HG02970 (cell line): ENCODE measurements at regions not wholly inside any gene's neighbourhood (a gene's known extent, or its start where the extent isn't known, plus 50 kb on each side); places are given as distances from the start of the nearest gene placed in this dataset.

Experiments used
- ATAC-seq: cut with Tn5 transposase; IDR thresholded peaks from one replicate; pipeline ENCODE4 v1.9.1; 2021; ENCODE audit warnings: mild to moderate bottlenecking, moderate library complexity, moderate number of reproducible peaks; ENCODE audit not compliant: unreplicated experiment, low FRiP score

DNA sequence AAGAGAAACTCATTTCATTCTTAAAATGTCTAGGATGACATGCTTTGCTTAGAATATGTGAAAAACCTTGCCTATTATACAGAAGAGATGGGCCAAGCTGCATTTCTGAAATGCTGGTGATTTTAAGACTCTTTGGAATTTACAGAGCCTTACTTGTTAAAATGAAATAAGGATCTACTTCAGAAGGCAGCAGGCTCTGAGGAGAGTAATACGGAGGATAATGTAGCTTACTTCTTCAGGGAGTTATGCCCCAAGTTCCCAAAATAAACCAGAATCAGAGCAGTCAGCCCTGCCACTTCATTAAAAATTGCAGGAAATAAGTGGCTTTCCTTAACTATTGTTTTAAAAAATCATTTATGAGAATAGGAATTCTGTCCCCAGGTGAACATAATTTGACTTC lies 1000.3 kb upstream of the RAG2 start:
- no peak for ATAC-seq

DNA sequence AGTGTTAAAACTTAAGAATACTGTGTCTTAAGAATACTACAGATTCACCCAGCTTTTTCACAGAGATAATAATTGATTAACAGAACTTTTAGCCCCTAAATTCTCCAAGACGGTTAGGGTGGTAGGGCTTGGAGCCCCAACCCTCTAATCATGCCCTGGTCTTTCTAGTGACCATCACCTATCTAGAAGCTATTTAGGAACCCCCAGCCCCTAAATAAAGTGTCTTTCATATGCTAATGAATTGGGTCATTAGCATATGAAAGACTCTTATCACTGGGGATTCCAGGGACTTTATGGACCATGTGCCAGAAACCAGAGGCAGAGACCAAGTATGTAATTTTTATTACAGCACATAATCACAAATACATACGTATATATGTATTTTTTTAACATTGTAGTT lies 999.7 kb upstream of the RAG2 start:
- no peak for ATAC-seq

DNA sequence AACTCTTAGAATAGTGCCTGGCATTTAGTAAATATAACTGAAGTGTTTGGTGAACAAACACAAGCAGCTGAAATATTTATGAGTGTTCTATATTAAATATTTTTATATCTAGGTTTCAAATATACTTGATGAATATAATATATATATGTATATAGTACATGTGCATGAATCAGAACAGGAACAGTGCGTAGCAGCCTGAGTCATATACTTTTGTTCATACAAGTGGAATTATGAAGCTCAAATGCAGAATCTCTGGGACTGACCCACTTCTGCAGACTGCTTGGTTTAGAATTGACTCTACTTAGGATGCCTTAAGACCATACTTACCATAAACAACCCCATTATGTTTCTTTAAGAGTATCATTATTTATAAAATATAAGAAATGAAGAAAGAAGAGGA lies 997.8 kb upstream of the RAG2 start:
- no peak for ATAC-seq

DNA sequence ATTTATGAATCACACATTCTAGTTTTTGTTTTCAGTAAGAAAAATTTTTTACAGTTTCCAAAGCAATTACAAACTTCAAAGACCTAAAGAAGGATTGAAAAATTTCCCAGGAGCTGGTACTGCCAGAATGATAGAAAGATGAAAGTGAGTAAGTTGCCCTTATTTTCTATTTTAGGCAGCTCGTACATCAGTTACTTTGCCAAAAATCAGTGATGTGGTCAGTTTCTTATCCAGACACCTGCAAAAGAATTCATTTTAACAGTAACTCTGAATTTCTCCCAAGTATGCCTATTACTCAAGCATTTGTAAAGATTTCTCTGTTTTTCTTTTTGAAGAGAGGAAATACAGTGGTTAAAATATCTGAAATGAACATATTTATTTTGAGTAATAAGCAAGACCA lies 976.3 kb upstream of the RAG2 start:
- no peak for ATAC-seq

DNA sequence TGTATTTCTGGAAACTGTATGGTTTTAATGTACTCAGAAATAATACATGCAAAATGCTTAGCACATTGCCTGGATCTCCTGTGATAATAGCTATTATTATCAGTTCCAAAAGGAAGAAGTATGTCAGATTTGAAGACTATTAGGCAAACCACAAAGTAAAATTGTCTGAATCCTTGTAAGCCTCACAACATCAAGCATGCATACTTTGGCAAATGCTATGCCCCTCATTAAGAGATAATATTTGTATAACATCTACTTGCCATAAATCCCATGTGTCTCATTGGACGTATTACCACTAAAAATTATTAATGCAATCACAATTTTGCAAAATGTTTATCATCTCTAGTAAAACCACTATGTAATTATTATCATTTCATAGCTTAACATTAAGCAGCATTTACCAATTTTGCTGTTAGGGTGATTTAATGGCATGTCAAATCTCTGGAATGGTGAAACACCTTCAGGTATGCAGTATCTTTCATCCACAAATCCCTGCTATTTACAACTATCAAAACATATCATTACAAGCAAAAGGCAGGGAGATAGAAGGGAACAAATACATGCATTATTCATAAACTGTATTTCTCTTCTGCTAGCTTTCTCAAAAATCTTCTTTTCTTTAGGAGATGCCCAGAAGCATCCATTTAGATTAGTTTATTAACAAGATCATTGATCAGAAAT lies 974.6 kb upstream of the RAG2 start:
- ATAC-seq = no peak

DNA sequence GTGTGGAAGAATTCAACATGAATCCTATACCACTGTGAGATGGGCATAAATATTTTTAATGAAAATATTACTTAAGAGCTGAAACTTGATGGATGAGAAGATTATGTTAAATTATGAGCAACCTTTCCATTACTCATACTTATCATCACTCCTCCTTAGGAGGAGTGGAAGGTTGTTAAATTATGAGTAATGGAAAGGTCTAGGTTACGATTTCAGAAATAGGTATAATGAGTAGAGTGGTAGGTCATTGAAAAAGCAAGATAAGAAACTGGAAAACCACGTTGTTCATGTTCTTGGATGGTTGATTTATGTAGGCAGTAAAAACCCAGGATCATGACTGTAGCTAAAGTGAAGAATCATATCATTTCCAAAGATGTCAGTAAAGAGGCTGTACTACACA lies 973.2 kb upstream of the RAG2 start:
- ATAC-seq = no peak

DNA sequence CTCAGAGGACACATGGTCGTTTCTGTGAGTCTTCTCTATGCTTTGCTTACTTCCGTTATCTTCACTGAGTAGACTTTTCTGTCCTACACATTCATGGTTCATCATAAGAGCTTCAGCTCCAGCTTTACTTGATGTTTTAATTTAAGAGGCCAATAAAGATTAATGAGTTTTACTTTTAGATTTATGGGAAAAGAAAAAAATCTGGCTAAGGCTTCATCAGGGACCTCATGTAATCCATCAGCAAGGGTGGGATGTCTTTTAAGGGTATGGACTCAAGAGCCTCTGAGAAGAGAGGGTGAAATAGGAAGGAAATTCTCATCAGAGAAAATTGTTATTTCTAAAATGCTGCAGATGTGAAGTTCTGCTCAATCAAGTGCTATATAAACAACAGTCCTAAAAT lies 963.0 kb upstream of the RAG2 start:
- no peak for ATAC-seq

DNA sequence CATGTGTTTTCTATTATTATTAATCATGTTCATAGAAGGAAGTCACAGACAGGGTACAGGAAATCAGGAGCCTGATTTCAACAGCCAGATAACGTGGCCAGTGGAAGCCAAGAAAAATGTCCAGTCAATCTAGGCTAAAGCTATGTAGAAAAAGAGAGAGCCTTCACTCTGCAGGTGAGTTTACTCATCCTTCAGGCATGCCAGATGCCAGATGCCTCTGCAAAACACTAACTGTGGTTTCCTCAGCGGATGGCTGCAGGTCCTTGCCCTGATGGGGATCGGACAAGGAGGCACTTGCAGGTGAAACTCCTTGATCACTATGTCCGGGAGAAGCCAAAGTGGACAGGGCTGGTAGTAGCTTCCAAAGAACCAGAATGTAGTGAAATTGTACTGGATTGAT lies 962.3 kb upstream of the RAG2 start:
- ATAC-seq = no peak

DNA sequence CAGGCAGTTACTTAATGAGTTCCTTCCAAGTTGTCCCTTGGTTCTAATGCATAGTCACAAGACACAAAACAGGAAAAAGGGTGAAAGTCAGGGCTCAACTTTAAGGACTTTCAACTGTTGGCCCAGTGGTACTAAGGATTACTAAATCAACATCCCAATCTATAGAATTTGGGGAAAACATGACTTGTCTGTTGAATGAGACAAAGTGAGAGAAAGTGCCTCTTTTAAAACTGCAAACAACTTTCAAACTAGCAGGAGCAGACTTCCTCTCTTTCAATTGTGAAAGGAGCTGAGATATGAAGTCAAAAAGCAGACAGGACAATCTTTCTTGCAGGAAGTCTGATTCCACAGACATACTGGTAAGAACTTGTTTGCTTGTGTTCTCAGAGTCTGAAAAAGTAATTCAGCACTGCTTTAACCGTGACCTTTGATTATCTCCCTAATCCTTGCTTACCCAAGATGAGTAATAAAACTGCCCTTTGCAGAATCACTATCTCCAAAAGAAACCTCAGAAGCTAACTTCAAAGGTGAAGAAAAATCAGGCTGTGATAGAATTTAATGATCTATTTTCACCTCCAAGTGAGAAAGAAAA lies 960.7 kb upstream of the RAG2 start:
- no peak for ATAC-seq

DNA sequence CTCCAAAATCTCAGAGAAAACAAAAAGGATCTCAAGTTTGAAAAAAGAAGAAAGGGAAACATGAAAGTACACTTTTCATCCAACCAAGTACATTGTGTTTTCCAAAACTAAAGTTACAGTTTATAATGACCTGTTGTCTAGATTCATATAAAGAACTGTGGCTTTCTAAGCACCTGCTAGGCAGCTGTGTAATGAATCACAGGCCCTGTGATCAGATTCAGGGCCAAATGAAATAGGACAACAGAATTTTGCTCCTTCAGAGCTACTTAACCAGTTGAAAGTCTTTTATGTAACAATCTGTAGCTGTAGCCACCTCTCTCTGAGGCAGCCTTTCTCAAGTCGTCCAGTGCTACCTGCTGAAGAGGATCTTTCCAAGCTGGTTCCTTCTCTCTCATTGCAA lies 960.0 kb upstream of the RAG2 start:
- ATAC-seq = no peak

DNA sequence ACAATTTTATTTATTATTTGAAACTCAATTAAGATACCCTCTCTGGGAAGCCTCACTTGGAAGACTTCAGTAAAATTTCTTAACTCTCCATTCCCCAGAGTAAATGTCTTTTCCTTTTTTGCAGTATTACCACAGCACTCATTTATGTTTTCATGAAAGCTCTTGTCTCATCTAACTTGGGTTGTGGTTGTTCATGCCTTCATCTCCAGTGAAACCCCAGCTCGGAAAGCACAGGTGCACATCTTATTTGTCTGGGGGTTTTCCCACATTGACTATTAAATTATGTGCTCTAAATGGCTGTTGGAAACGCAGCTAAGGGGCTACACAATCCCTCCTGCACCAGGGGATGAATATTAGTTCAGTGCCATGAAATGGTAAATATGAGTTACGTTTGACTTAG lies 954.2 kb upstream of the RAG2 start:
- no peak for ATAC-seq

DNA sequence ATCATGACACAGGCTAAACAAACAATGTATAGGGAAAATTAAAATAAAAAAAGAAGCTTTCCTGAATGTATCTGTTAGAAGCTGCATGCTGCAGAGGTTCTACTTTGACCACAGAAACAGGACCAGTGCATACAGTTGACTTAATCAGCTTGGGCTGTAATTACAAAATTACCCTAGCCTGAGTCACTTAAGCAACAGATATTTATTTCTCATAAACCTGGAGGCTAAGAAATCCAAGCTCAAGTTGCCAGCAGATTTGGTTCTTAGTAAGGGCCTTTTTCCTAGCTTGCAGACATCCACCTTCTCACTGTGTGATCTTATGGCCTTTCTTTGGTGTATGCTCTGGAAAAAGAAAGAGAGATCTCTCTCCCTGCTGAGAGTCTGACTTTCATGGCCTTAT lies 946.5 kb upstream of the RAG2 start:
- no peak for ATAC-seq

DNA sequence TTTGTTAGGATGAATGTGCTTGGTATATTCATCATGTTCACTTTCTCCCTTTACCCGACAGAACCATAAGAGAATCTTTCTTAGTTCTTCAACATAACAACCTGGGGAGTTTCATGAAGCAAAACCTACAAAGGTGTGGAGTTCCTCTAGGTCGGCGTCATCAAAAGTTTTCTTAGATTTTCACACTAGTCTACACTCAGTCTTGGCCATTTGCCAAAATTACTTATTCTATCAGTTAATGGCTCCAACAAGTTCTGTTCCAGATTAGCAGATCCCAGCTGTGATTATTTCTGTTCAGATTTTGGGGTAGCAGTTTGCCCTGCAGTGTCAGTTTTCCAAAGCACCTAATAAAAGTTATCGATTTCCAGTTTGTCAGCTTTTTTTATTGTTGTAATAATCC lies 935.8 kb upstream of the RAG2 start:
- no peak for ATAC-seq

DNA sequence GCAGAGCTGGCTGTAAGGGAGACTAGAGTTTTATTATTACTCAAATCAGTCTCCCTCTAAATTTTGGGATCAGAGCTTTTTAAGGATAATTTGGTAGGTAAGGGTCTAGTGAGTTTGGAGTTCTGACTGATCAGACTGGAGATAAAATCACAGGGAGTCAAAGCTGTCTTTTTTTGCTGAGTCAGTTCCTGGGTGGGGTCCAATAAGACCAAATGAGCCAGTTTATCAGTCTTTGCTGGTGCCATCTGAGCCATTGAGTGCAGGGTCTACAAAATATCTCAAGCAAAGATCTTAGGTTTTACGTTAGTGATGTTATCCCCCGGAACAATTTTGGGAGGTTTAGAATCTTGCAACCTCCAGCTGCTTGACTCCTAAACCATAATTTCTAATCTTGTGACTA lies 935.1 kb upstream of the RAG2 start:
- ATAC-seq = no peak

DNA sequence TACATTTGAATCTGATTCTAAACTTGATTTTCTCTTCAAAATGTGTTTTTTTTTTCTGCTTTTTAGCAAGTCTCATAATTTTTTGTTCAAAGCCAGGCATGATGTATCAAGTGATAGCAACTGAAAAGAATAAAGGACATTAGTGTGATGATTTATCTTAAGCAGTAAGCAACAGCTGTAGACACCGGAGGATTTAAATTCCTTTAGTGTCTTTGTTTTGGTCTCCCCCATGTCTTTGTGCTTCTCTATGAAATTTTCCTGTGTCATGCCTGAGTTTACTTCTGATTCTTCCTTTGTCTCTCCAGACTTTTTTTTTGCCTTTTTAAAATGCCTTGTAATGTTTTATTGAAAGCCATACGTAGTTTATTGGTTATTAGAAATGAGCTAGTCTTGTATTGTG lies 934.2 kb upstream of the RAG2 start:
- ATAC-seq = no peak

DNA sequence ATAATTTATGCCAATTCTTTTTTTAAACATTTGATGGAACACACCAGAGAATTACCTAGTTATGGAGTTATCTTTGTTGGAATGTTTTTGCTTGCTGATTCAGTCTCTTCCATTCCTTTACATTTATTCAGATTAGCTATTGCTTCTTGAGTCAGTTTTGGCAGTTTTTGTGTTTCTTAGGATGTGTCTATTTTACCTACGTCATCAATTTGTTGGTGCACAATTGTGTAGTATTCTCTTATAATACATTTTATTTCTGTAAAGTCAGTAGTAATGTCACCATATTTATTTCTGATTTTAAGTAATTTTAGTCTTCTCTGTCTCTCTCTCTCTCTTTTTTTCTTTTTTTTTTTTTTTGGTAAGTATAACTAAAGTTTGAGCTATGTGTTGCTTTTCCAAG lies 929.5 kb upstream of the RAG2 start:
- no peak for ATAC-seq

DNA sequence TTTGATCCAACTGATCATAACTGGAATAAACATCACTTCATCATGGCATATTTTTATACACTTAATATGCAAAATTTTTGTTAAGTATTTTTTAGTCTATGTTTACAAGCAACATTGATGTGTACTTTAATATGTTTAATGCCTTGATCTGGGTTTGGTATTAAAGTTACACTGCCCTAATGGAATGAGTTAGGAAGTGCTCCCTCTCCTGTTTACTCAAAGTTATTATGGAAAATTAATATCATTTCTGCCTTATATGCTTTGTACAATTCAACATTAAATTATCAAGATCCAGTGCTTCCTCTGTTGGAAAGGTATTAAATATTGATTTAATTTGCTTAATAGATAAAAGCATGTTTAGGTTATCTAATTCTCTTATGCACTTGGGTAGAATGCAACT lies 927.3 kb upstream of the RAG2 start:
- no peak for ATAC-seq

DNA sequence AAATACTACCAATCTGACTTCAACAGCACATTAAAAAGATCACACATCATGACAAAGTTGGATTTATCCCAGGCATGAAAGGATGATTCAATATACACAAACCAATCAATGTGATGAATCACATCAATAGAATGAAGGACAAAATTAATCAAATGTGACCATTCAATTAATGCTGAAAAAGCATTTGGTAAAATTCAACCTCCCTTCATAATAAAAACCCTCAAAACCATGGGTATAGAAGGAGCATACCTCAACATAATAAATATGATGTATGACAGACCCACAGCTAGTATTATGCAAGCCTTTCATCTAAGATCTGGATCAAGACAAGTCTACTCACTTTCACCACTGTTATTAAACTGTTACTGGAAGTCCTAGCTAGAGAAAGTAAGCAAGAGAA lies 921.7 kb upstream of the RAG2 start:
- ATAC-seq = no peak

DNA sequence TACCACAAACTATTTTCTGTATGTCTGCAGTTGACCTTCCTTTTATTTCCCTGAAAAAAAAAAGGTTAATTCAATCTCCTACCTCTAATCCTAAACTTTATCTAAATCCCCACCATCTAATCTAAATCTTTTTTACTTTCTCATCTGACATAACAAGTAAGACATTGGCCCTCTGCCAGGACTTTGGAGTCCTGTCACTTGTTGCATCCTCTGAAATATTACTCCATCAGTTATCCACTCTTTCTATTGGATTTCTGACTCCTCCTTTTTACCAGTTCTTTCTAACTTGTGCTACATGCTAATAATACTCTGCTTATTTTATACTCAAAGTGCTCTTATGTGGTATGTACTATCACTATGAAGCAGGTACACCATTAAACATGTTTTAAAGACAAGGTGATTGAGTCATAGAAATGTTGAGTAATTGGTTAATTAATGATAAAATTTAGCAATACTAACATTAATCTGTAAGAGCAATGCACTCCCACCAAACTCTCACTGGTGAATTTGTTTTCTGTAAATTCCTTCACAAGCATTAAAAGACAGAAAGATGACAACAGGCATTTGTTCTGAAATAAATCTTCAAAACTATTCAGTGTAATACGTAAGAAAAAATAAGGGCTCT lies 914.2 kb upstream of the RAG2 start:
- no peak for ATAC-seq

DNA sequence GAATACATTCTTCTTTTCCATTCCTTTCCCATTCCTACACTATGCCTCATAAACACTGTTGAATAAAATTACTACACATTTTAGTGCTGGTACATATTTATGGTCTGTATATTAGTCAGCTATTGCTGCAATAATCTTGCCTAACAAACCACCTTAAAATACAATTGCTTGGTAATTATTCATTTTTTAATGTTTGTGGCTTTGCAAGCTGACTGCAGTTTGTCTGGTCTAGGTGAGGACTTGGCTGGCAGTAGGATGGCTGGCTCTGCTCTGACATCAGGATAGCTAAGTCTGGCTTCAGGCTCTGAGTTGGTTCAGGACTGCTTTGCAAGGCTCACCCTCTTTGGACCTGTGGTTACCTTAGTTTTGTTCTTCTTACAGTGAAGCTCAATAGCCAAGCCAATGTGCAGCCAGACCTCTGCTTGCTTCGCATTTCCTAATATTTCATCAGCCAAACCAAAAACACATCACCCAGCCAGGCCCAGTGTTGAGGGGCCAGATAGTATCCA lies 913.4 kb upstream of the RAG2 start:
- ATAC-seq = no peak

DNA sequence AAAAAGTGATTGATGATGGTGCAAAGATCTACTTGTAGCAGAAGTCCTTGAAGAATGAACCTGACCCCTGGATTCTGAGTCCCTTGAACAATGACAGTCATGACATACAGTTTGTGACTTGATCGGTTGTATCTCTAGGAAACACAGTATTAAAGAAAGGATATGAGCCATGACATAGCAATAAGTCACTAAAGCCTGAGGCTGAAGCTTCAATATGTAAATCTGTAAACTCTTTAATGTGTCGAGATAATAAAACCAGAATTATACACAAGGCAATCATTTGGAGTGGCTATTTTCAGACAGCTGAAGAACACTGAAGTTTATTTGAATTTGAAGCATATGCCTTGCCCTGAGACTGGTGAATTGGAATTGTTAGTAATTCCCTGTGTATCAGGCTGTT lies 911.5 kb upstream of the RAG2 start:
- ATAC-seq = no peak

DNA sequence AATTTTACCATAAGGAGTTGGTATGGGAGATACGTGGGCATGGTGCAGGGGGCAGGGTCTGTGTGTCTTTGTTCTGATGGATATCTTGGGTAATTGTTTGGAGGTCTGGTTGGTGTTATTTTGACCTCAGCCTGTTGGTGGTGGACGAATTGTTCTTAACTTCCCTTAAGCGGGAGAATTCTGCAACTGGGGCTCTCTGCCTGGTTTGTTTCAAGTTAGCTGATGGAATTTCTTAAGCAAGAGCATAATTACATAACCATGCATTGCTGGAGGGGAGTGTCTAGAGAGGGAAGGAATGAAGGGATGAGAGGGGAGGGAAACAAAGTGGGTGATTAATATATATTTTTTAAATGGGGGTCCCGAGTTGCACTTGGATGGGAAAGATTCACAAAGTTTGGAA lies 908.5 kb upstream of the RAG2 start:
- ATAC-seq = no peak
